ENCODE measurements at regions not wholly inside any gene's neighbourhood (a gene's known extent, or its start where the extent isn't known, plus 50 kb on each side); places are given as distances from the start of the nearest gene placed in this dataset.

- H3K27me3 ChIP-seq (ENCODE audit: insufficient read depth, low read length) = no peaks in the 10 kb centered on the region
- H3K9me3 ChIP-seq (ENCODE audit: low read depth, low read length) = no peaks in the 10 kb centered on the region
- no peak overlapping the region for H3K4me3 ChIP-seq (ENCODE audit: low read length)
- H3K4me1 ChIP-seq (ENCODE audit: insufficient read depth, low read length) = no peaks in the 10 kb centered on the region
Observed at GRCh38 chr13:109371066-109371465, 415.3 kb downstream of the IRS2 start.

GRCh38 chr13:109370496-109370895 is 415.9 kb downstream of the IRS2 start:
- H3K4me1 ChIP-seq (ENCODE audit: insufficient read depth, low read length) = no peaks in the 10 kb centered on the region
- no peaks in the 10 kb centered on the region for H3K27me3 ChIP-seq (ENCODE audit: insufficient read depth, low read length)
- no peak overlapping the region for H3K4me3 ChIP-seq (ENCODE audit: low read length)
- H3K9me3 ChIP-seq (ENCODE audit: low read depth, low read length) = no peaks in the 10 kb centered on the region

GRCh38 chr13:109369353-109370052 is 416.9 kb downstream of the IRS2 start:
- Histone ChIP-seq H3K9me3 (ENCODE audit: low read depth, low read length) (no peaks in the 10 kb centered on the region), H3K4me1 (ENCODE audit: insufficient read depth, low read length) (no peaks in the 10 kb centered on the region), H3K27me3 (ENCODE audit: insufficient read depth, low read length) (no peaks in the 10 kb centered on the region), H3K4me3 (ENCODE audit: low read length) (no peak overlapping the region)

GRCh38 chr13:109368230-109368629 is 418.2 kb downstream of the IRS2 start:
- Histone ChIP-seq H3K27me3 (ENCODE audit: insufficient read depth, low read length) (no peaks in the 10 kb centered on the region), H3K9me3 (ENCODE audit: low read depth, low read length) (no peaks in the 10 kb centered on the region), H3K4me1 (ENCODE audit: insufficient read depth, low read length) (no peaks in the 10 kb centered on the region), H3K4me3 (ENCODE audit: low read length) (no peak overlapping the region)

- Histone ChIP-seq H3K9me3 (ENCODE audit: low read depth, low read length) (no peaks in the 10 kb centered on the region), H3K4me3 (ENCODE audit: low read length) (no peak overlapping the region), H3K4me1 (ENCODE audit: insufficient read depth, low read length) (peaks cover 7% of the 10 kb centered on the region), H3K27me3 (ENCODE audit: insufficient read depth, low read length) (no peaks in the 10 kb centered on the region)
Observed at GRCh38 chr13:109366525-109366924, 419.9 kb downstream of the IRS2 start.

- H3K9me3 ChIP-seq (ENCODE audit: low read depth, low read length) = no peaks in the 10 kb centered on the region
- no peak overlapping the region for H3K4me3 ChIP-seq (ENCODE audit: low read length)
- no peaks in the 10 kb centered on the region for H3K27me3 ChIP-seq (ENCODE audit: insufficient read depth, low read length)
- H3K4me1 ChIP-seq (ENCODE audit: insufficient read depth, low read length) = peaks cover 8% of the 10 kb centered on the region
Observed at GRCh38 chr13:109363431-109363830, 423.0 kb downstream of the IRS2 start.

GRCh38 chr13:109362616-109363015 is 423.8 kb downstream of the IRS2 start:
- H3K9me3 ChIP-seq (ENCODE audit: low read depth, low read length) = no peaks in the 10 kb centered on the region
- no peak overlapping the region for H3K4me3 ChIP-seq (ENCODE audit: low read length)
- H3K27me3 ChIP-seq (ENCODE audit: insufficient read depth, low read length) = no peaks in the 10 kb centered on the region
- peaks cover 8% of the 10 kb centered on the region for H3K4me1 ChIP-seq (ENCODE audit: insufficient read depth, low read length)

- Histone ChIP-seq H3K4me3 (ENCODE audit: low read length) (no peak overlapping the region), H3K9me3 (ENCODE audit: low read depth, low read length) (no peaks in the 10 kb centered on the region), H3K4me1 (ENCODE audit: insufficient read depth, low read length) (peaks cover 8% of the 10 kb centered on the region), H3K27me3 (ENCODE audit: insufficient read depth, low read length) (no peaks in the 10 kb centered on the region)
Observed at GRCh38 chr13:109361562-109362289, 424.7 kb downstream of the IRS2 start.

GRCh38 chr13:109357751-109358471 is 428.5 kb downstream of the IRS2 start:
- no peaks in the 10 kb centered on the region for H3K9me3 ChIP-seq (ENCODE audit: low read depth, low read length)
- peaks cover 8% of the 10 kb centered on the region for H3K4me1 ChIP-seq (ENCODE audit: insufficient read depth, low read length)
- no peaks in the 10 kb centered on the region for H3K27me3 ChIP-seq (ENCODE audit: insufficient read depth, low read length)
- no peak overlapping the region for H3K4me3 ChIP-seq (ENCODE audit: low read length)

GRCh38 chr13:109355875-109356434 is 430.4 kb downstream of the IRS2 start:
- no peaks in the 10 kb centered on the region for H3K4me1 ChIP-seq (ENCODE audit: insufficient read depth, low read length)

GRCh38 chr13:109355166-109355565 is 431.2 kb downstream of the IRS2 start:
- Histone ChIP-seq H3K9me3 (ENCODE audit: low read depth, low read length) (no peaks in the 10 kb centered on the region), H3K27me3 (ENCODE audit: insufficient read depth, low read length) (no peaks in the 10 kb centered on the region), H3K4me3 (ENCODE audit: low read length) (no peak overlapping the region), H3K4me1 (ENCODE audit: insufficient read depth, low read length) (no peaks in the 10 kb centered on the region)

More at GRCh38 chr13:109355875-109356434, 430.4 kb downstream of the IRS2 start:
- H3K4me3 ChIP-seq (ENCODE audit: low read length) = no peak overlapping the region
- no peaks in the 10 kb centered on the region for H3K27me3 ChIP-seq (ENCODE audit: insufficient read depth, low read length)
- no peaks in the 10 kb centered on the region for H3K9me3 ChIP-seq (ENCODE audit: low read depth, low read length)

GRCh38 chr13:109351236-109351635 is 435.1 kb downstream of the IRS2 start:
- H3K27me3 ChIP-seq (ENCODE audit: insufficient read depth, low read length) = peaks cover 3% of the 10 kb centered on the region
- no peaks in the 10 kb centered on the region for H3K4me1 ChIP-seq (ENCODE audit: insufficient read depth, low read length)
- H3K9me3 ChIP-seq (ENCODE audit: low read depth, low read length) = no peaks in the 10 kb centered on the region
- no peak overlapping the region for H3K4me3 ChIP-seq (ENCODE audit: low read length)

GRCh38 chr13:109348519-109349258 is 437.7 kb downstream of the IRS2 start:
- no peaks in the 10 kb centered on the region for H3K4me1 ChIP-seq (ENCODE audit: insufficient read depth, low read length)
- no peaks in the 10 kb centered on the region for H3K9me3 ChIP-seq (ENCODE audit: low read depth, low read length)
- no peak overlapping the region for H3K4me3 ChIP-seq (ENCODE audit: low read length)
- peaks cover 3% of the 10 kb centered on the region for H3K27me3 ChIP-seq (ENCODE audit: insufficient read depth, low read length)

- Histone ChIP-seq H3K9me3 (ENCODE audit: low read depth, low read length) (no peaks in the 10 kb centered on the region), H3K4me1 (ENCODE audit: insufficient read depth, low read length) (no peaks in the 10 kb centered on the region), H3K4me3 (ENCODE audit: low read length) (no peak overlapping the region), H3K27me3 (ENCODE audit: insufficient read depth, low read length) (peaks cover 3% of the 10 kb centered on the region)
Observed at GRCh38 chr13:109346060-109346459, 440.3 kb downstream of the IRS2 start.

All from mononuclear cell (primary cell).